NCI-H526 (cell line): ENCODE measurements at regions not wholly inside any gene's neighbourhood (a gene's known extent, or its start where the extent isn't known, plus 50 kb on each side); places are given as distances from the start of the nearest gene placed in this dataset.
"Not testable (repeated sequence)": the region's sequence is repeated elsewhere in the genome, so short reads cannot be mapped to it uniquely, and the experiment has no call there.

Experiments used
- DNase-seq, 2 experiments: peaks; one replicate each; lab custom pipeline; 2025; lab: John Stamatoyannopoulos, UW

DNA sequence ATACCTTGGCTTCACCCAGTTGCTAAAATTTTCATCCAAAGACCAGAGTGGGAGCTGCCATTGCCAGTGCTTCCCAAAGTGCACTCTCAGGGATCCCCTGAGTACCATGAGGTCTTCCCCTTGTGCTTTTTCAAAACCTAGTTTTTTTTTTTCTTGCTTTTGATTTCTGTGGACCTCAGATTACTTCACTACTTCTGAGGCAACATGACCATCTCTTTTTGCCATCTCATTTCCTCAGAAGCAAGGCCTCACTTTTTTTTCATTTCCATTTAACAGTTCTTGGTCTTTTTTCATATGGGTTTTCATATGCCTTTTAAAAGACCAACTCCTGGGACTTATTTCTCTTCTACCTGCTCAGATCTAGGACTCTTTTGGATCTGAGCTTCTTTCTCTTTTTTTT lies 64.1 kb upstream of the MMS22L start:
- DNase-seq: no peak

- no peak for DNase-seq
Measured at GRCh38 chr6:97361286-97361685, 78.3 kb upstream of the MMS22L start.

DNA sequence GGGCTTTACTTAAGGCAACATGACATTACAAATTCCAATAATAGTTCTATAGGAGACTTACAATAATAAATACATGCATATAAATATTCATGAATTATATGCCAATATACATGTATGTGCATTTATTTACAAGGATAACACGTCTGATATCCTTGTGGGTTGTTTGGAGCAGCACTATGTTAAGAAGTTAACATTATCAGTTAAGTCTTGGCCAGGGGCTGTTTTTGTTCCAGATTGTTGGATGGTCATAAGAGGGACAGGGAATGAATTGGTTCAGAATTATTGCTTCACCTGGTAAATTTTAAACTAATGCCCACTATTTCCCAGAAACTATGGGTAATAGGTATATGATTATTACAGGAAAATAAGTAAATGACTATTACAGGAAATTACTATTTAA lies 81.3 kb upstream of the MMS22L start:
- DNase-seq: no peak

DNA sequence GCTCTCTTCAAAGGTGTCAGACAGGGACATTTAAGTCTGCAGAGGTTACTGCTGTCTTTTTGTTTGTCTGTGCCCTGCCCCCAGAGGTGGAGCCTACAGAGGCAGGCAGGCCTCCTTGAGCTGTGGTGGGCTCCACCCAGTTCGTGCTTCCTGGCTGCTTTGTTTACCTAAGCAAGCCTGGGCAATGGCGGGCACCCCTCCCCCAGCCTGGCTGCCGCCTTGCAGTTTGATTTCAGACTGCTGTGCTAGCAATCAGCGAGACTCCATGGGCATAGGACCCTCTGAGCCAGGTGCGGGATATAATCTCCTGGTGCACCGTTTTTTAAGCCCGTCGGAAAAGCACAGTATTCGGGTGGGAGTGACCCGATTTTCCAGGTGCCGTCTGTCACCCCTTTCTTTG lies 99.1 kb upstream of the MMS22L start:
- DNase-seq: not testable (repeated sequence)

DNA sequence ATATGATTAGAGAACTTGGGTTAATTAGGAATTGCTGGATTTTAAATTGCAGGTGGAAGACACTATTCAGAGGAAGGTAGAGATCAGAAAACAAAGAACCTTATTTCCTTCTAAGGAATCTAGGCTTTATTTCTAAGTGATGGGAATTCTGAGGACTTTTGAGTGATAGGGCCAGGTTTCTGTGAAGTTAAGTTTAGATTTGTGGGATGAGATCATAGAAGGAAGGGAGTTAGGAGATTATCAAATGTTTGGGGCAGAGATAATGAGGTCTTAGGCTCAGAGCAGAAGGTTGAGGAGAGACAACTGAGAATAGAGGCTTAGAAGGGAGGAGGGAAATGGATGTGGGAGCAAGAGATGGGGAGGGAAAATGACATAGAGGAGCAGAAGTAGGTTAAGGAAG lies 109.7 kb upstream of the MMS22L start:
- DNase-seq: no peak

DNA sequence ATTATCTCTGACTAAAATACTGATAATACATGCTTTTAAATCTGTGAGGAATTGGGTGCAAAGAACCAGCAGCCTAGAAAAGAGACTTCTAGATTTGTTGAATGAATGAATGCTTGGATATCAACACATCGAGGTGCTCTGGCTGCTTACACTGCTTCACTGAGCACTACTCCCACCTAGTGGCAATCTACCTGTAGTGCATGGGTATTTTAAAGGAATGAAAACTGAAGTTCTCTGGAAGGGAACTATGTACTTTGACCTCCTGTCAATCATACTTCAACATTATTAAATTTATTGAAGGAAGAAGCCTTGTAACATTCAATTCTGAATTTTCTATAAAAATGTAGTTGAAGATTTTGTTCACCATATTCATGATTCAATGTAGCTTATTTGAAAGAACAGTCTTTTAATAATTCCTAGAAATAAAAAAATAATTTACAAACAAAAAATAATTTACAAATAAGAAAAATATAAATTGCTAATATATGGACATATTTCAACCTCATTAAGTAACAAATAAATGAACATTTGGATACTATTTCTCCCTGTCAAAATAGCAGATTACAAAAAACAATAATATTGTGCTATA lies 111.2 kb upstream of the MMS22L start:
- DNase-seq: peak; percentile 25 to 76

DNA sequence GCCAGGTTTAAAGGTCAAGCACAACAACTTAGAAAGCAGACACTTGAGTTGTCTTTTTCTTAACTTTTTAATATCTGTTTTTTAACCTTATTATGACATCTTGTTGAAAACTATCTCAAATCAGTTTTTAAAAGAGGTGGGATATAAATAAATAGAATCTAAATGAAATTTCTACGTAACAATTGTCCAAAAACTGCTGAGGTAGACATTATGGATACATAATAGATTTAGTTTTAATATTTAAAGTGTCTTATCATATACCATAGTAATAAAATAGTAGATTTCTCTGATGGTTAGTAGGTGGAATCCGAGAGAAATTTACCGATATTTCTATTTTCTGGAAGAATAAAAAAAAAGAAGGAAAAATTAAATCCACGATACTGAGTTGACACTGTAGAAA lies 113.9 kb upstream of the MMS22L start:
- no peak for DNase-seq

- DNase-seq: no peak
Measured at GRCh38 chr6:97399208-97399607, 116.2 kb upstream of the MMS22L start.

GRCh38 chr6:97401533-97401932 lies 118.5 kb upstream of the MMS22L start:
- no peak for DNase-seq

DNA sequence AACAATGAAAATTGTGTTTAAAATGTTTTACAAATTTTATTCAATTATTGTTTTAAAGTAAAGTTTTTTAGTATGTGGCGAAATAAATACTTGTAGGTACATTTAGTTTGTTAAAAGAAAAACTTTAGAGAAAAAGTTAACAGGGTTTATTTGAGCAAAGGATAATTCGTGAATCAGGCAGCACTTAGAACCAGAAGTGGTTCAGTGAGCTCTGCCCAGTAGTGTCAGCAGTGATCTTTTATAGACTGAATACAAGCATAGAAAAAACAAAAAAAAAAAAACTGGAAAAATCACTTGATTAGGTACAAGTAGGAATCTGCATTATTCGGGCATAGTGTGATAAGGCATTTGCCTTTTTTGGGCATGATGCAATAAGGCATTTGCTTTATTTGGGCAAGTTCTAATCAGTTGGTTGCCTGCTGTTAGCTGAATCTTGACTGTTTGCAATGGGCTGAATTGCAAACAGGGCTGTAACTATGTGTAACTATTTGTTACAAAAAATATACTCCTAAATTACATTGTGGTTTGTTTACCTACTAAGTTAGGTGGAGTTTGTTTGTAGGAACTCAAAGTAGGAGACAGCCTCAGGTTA lies 122.9 kb upstream of the MMS22L start:
- DNase-seq: no peak

DNA sequence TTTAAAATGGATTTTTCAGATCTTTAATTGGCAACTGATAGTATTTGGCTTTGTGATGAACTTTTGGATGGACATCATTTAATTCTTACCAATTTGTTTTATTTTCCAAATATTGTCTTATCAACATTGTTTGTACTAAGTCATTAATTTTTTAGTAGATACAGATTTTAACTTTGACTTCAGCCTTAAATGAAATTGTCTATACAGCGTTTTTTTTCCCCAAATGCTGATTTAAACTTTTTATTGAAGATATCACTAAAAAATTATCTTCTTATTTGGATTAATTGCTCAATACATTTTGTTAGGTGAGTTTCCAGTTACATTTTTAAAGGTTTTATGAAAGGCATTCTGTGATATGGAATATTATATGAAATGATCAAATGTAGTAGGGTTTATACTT lies 123.6 kb upstream of the MMS22L start:
- no peak for DNase-seq

GRCh38 chr6:97411610-97412009 lies 128.6 kb upstream of the MMS22L start:
- DNase-seq: no peak

DNA sequence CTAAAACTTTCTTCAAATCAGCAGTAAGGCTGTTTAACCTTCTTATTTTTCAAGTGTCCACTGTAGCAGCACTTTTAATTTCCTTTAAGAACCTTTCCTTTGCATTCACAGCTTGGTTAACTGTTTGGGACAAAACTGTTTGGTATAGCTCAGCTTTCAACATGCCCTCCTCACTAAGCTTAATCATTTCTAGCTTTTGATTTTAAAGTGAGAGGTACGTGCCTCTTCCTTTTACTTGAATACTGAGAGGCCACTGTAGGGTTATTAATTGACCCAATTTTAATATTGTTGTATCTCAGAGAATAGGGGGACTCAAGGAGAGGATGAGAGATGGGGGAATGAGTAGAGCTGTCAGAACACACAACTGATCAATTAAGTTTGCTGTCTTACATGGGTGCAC lies 129.5 kb upstream of the MMS22L start:
- DNase-seq: no peak

DNA sequence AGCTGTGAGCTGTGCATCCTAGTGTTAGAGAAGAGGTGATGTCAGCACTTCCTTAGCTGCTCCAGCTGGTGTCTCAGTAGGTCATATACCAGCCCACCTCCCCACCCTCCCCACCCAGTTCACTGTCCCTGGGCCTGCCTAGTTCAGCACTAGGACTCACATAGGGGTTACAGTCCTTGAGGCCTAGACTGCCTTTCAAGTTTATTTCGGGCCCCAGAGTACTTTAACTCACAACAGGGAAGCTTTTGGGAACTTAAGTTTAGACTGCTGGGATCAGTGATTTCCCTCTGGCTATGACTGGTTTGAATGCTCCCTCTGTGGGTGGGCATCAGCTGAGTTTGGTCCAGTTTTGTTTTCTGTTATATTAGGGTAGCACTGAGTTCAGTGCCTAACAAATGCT lies 139.2 kb upstream of the MMS22L start:
- no peak for DNase-seq

GRCh38 chr6:97423190-97423589 lies 140.2 kb upstream of the MMS22L start:
- DNase-seq: no peak

DNA sequence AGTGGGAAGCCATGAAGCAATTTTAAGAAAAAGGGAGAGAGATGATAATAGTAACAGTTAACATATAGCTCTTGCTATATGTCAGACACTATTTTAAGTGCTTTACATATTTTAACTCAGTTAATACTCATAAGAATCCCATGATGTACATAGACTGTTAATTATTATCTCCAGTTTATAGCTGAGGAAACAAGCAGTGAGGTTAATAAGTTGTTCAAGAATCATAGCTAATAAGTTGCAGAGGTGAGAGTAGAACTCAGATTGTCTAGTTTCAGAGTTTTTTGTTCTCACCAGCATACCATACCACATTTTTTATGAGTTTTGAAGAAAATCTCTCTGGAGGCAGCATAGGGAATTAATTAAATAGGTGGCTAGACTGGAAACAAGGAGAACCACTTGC lies 144.6 kb upstream of the MMS22L start:
- DNase-seq: no peak

- peak in 1 of 2 experiments; percentile 39 for DNase-seq
Measured at GRCh38 chr6:97437087-97437486, 154.1 kb upstream of the MMS22L start.

- no peak for DNase-seq
Measured at GRCh38 chr6:97438011-97438671, 155.1 kb upstream of the MMS22L start.

DNA sequence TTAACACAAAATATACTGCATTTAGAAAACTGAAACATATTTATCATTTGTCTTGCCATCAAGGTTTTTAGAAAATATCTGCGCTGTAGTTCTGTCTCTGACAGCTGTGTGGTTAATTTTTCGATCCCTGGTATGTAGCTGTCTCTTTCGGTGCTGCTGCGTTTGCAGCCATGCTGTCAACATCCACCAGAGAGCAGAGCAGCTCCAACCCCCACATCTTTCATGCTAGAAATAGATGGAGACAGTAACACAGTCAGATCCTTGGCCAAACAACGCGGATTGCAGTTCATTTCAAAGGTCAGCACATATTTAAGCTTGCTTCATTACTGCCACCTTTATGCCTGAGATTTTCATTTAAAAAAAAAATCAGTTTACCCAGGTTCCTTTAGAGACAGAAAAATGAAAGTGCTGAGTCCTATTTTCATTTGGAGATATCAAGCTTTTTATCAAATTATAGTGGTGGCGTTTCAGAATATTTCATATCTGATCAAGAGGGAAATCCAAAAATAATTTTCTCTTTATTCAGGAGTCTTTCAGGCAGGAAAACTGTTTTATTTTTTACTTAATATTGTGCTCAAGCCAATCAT lies 157.7 kb upstream of the MMS22L start:
- peak; percentile 73 to 86 for DNase-seq

DNA sequence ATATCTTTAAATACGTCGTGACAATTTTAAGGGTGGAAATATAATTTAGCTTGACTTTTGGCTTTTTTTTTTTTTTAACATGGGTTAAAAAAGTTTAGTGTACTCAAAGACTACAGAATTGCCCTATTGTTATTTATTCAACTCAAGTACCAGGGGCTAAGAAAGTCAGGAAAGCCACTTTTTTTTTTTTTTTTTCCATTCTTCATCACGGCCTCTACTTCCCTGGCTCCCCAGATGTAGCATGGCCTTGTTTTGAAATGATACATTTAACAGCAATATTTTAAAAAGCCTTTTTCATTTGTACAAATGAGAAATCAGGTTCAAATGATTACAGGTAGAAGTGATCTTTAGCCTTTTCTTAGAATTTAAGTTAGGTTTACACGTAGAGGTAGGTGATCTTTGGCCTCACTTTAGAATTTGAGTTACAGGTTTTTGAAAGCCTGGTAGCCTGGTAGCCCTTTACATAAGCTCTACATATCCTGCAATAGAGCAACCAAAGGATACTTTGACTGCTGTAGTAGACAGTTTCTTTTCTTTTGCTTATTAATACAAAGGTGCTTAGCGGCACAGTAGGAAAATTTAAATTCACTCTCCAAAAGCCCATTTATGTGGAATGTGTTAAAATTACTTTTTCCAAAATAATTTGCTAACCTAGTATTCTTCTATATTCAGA lies 160.5 kb upstream of the MMS22L start:
- DNase-seq: no peak

GRCh38 chr6:97445407-97445806 lies 162.4 kb upstream of the MMS22L start:
- no peak for DNase-seq

DNA sequence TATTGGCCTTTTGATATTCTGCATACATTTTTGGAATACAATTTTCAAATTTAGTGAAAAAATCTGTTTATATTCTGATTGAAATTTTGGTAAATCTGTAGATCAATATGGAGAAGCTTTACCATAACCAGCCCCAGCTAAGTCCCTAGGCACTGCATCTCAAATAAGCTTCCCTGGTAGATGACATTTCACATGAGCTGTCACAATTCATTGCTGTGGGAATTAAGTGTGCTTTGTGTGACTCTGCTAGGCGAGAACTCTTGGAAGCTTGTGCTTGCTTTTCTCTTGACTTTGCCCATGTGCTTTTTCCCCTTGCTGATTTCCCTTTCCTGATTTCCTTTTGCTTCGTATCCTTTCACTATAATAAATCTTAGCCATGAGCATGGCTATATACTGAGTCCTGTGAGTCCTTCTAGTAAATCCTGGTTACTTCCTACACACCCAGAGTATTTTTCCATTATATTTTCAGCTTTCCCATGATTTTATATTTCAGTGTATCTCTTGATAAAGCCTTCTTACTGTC lies 166.5 kb upstream of the MMS22L start:
- no peak for DNase-seq

- no peak for DNase-seq
Measured at GRCh38 chr6:97450087-97450486, 167.1 kb upstream of the MMS22L start.
